ENCODE measurements at regions not wholly inside any gene's neighbourhood (a gene's known extent, or its start where the extent isn't known, plus 50 kb on each side); places are given as distances from the start of the nearest gene placed in this dataset.

DNA sequence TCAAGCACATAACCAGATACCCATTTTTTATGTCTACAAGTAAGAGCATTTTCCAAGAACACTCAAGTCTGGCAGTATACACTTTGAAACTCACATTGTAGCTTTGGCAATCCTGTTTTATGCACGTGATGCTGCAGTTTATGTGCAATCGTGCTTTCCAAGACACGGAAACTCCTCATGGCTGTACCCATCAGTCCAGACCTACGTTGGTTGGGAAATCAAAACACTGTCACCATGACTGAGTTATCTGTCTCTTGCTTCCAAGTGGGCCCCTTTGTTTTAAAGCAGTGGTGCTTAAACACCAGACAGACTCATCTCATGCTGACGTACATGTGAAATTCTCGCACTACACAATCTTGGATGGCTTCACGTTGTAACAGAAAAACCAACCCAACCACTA, 192.8 kb downstream of the LTN1 start:
- no peak for DNase-seq

DNA sequence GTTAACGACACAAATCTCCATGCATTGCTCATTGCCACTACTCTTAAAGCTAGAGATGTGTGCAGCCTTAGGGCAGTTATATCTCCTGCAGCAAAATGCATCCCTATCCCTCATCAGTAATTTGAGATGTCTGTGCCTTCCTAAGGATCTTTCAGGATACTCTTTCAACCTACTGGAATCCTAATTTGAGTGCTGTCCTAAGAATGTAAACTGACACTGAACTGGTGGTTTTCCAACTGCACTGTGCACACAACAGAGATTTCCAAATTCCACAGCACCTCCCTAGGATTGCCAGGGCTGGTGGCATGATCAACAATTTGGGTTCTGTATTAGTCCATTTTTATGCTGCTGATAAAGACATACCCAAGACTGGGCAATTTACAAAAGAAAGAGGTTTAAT, 193.9 kb downstream of the LTN1 start:
- no peak overlapping the region for H3K27ac Mint-ChIP-seq
- H3K4me1 Mint-ChIP-seq (ENCODE audit: low read depth), result no peaks in the 10 kb centered on the region
- no peaks in the 10 kb centered on the region for H3K27me3 Mint-ChIP-seq (ENCODE audit: low read depth)
- H3K36me3 Mint-ChIP-seq (ENCODE audit: low read depth), result peaks cover 4% of the 10 kb centered on the region
- no peak overlapping the region for H3K4me3 Mint-ChIP-seq
- intact Hi-C loops (cut with micrococcal nuclease), result no loop called here
- CTCF ChIA-PET, result no interaction called here
- no peaks in the 10 kb centered on the region for H3K9me3 Mint-ChIP-seq
- no peak for DNase-seq

More for the DNA sequence above, 192.8 kb downstream of the LTN1 start:
- Mint-ChIP-seq H3K27ac (no peak overlapping the region), H3K4me3 (no peak overlapping the region), H3K9me3 (no peaks in the 10 kb centered on the region), H3K4me1 (ENCODE audit: low read depth) (no peaks in the 10 kb centered on the region), H3K27me3 (ENCODE audit: low read depth) (no peaks in the 10 kb centered on the region), H3K36me3 (ENCODE audit: low read depth) (peaks cover 4% of the 10 kb centered on the region)
- intact Hi-C loops (cut with micrococcal nuclease), result no loop called here
- CTCF ChIA-PET, result interaction anchor here (1.4 kb wide), 1 partner anchor 54 kb away, joined by 3 read pairs; no protein-coding TSS in a partner anchor

DNA sequence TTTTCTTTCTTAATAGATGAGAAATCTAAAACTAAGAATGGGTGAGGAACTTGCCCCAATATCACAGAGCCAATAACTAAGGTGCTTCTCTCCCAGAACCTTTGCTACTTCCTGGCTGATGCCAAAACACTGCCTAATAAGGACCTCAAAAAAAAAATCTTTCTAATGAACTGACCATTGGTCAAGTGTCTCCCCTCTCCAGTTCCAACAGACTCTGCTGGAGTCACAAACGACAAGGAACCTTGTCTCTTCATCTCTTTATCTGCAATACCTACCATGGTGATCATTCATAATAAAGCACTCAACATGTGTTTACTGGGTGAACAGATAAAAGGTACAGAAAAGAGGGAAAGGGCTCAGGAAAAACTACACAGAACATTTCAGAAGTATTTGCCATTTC, 197.4 kb downstream of the LTN1 start:
- no peak overlapping the region for H3K4me3 Mint-ChIP-seq
- no peak overlapping the region for H3K27ac Mint-ChIP-seq
- CTCF ChIA-PET, result no interaction called here

DNA sequence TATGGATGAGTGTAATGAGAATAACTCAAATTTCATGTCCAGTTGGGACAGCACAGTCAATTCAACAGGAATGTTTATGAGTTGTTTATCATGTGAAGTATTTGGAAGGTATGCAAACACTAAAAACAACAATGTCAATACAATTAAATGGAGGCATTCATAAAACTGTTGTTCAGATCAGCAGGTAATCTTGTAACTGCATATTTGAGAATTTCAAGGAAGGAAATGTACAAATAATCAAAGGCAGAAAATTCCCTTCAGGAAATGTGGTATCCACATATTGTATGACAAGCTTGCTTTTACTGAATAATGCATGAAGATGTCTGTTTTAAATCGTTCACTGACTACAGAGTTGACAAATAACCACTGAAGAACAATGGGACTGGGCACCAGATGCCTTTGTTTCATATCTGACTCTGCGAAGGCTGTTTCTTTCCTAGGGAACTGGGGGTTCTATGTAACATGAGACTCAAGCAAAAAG, 198.3 kb downstream of the LTN1 start:
- Mint-ChIP-seq H3K4me3 (no peak overlapping the region), H3K9me3 (no peaks in the 10 kb centered on the region), H3K36me3 (ENCODE audit: low read depth) (peaks cover 2% of the 10 kb centered on the region), H3K27me3 (ENCODE audit: low read depth) (no peaks in the 10 kb centered on the region), H3K27ac (no peak overlapping the region), H3K4me1 (ENCODE audit: low read depth) (no peaks in the 10 kb centered on the region)
- no peak for DNase-seq
- CTCF ChIA-PET, result no interaction called here
- intact Hi-C loops (cut with micrococcal nuclease), result no loop called here

More for the DNA sequence above, 197.4 kb downstream of the LTN1 start:
- H3K9me3 Mint-ChIP-seq, result no peaks in the 10 kb centered on the region
- peaks cover 4% of the 10 kb centered on the region for H3K36me3 Mint-ChIP-seq (ENCODE audit: low read depth)
- no peaks in the 10 kb centered on the region for H3K27me3 Mint-ChIP-seq (ENCODE audit: low read depth)
- no peaks in the 10 kb centered on the region for H3K4me1 Mint-ChIP-seq (ENCODE audit: low read depth)
- no peak for DNase-seq
- intact Hi-C loops (cut with micrococcal nuclease), result no loop called here

DNA sequence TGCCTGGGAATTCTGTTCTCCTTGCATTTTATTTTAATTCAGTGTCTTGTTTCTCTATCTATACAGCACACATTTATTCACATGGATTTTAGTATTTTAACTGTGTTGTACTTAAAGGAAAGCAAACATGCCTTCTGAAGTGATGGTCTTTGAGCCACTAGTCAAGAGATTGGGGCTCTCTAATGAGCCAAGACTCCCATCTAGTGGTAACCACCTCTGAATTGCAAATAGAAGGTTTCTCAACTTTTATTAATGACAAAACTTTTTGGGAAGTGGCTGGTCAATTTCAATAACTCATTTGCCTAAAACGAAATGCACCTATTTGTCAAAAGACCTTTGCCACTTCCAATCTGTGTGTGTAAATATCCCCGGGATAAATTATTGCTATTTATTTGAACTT, 199.6 kb downstream of the LTN1 start:
- Mint-ChIP-seq H3K36me3 (ENCODE audit: low read depth) (no peaks in the 10 kb centered on the region), H3K4me3 (no peak overlapping the region), H3K27ac (no peak overlapping the region), H3K9me3 (no peaks in the 10 kb centered on the region), H3K4me1 (ENCODE audit: low read depth) (no peaks in the 10 kb centered on the region), H3K27me3 (ENCODE audit: low read depth) (no peaks in the 10 kb centered on the region)
- no peak for DNase-seq
- intact Hi-C loops (cut with micrococcal nuclease), result loop anchor here (2.0 kb wide), 1 partner anchor 48 kb away; no protein-coding TSS in a partner anchor
- CTCF ChIA-PET, result interaction anchor here (0.7 kb wide), 1 partner anchor 48 kb away, joined by 3 read pairs; no protein-coding TSS in a partner anchor

DNA sequence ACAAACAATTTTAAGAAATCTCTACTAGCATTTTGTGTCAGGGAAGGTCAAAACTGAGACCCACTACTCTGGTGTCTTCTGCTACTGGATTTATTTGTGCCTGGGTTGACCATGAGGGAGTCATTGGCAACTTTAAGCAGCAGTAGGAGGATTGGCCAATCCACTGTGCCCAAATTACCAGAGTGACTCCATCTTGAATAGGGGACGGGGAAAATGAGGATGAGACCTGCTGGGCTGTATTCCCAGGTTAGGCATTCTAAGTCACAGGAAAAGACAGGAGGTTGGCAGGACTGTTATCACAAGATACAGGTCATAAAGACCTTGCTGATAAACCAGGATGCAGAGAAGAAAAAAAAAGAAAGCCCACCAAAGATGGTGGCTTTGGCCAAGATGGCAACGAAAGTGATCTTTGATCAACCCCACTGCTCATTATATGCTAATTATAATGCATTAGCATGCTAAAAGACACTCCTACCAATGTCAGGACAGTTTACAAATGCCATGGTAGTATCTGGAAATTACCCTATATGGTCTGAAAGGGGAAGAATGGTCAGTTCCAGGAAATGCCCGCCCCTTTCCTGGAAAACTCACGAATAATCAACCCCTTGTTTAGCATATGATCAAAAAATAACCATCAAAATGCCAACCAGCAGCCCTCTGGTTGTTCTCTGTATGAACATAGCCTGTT, 200.9 kb downstream of the LTN1 start:
- no peak for DNase-seq
- no peaks in the 10 kb centered on the region for H3K4me1 Mint-ChIP-seq (ENCODE audit: low read depth)
- H3K36me3 Mint-ChIP-seq (ENCODE audit: low read depth), result no peaks in the 10 kb centered on the region
- CTCF ChIA-PET, result no interaction called here
- H3K27me3 Mint-ChIP-seq (ENCODE audit: low read depth), result no peaks in the 10 kb centered on the region
- no peak overlapping the region for H3K27ac Mint-ChIP-seq
- intact Hi-C loops (cut with micrococcal nuclease), result loop anchor here (2.0 kb wide), 1 partner anchor 47 kb away; no protein-coding TSS in a partner anchor
- no peaks in the 10 kb centered on the region for H3K9me3 Mint-ChIP-seq
- H3K4me3 Mint-ChIP-seq, result no peak overlapping the region

DNA sequence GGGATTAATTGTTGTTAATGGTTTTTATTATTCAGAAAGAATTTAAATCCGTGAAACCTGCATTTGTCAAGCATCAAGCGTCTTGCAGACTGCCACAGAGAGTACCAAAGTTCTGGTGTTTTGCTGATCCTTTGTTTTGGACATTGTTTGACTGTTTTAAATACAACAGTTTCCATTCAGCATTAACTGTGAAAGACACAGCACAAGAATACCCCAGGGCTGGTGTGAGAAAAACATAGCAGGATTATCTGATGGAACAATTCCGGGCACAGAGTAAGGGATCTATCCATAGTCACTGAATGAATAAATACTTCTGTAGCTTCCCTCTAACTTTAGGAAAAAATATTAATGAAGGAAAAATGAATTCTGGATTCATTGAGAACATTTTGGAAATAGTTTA, 202.3 kb downstream of the LTN1 start:
- H3K36me3 Mint-ChIP-seq (ENCODE audit: low read depth), result peaks cover 7% of the 10 kb centered on the region
- no peak overlapping the region for H3K27ac Mint-ChIP-seq
- CTCF ChIA-PET, result no interaction called here
- no peak overlapping the region for H3K4me3 Mint-ChIP-seq
- H3K9me3 Mint-ChIP-seq, result no peaks in the 10 kb centered on the region
- no peaks in the 10 kb centered on the region for H3K27me3 Mint-ChIP-seq (ENCODE audit: low read depth)
- no peaks in the 10 kb centered on the region for H3K4me1 Mint-ChIP-seq (ENCODE audit: low read depth)
- no peak for DNase-seq
- intact Hi-C loops (cut with micrococcal nuclease), result no loop called here

DNA sequence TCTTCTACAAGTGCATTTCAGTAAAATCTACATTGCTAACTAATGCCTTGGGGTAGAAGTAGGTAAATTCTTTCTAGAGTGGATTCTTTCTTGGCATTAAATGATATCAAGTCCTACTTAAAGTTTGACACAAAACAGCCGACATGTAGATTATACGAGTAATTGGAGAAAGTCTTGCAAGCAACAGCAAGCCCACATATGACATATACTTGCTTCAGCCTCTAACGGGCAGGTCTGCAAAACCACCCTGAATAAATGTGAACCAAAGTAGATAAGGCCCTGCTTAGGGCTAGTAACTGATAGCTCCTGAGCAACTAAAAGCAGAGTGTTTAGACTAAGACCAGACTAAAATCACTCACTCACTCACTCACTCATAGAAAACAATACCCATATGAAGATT, 203.2 kb downstream of the LTN1 start:
- no peak overlapping the region for H3K27ac Mint-ChIP-seq

DNA sequence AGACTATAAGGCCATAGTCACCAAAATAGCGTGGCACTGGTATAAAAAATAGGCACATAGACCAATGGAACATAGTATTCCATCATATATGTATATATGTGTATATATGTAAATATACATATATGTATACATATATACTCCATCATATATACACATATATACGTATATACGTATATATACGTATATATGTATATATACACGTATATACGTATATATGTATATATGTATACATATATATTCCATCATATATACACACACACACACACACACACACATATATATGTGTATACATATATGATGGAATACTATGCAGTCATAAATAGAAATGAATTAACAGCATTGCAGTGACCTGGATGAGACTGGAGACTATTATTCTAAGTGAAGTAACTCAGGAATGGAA, 204.6 kb downstream of the LTN1 start:
- no peaks in the 10 kb centered on the region for H3K27me3 Mint-ChIP-seq (ENCODE audit: low read depth)
- DNase-seq, result no peak
- CTCF ChIA-PET, result no interaction called here
- no peak overlapping the region for H3K27ac Mint-ChIP-seq
- H3K36me3 Mint-ChIP-seq (ENCODE audit: low read depth), result peaks cover 8% of the 10 kb centered on the region
- no peaks in the 10 kb centered on the region for H3K4me1 Mint-ChIP-seq (ENCODE audit: low read depth)
- intact Hi-C loops (cut with micrococcal nuclease), result no loop called here
- no peaks in the 10 kb centered on the region for H3K9me3 Mint-ChIP-seq
- no peak overlapping the region for H3K4me3 Mint-ChIP-seq

More for the DNA sequence above, 203.2 kb downstream of the LTN1 start:
- intact Hi-C loops (cut with micrococcal nuclease), result no loop called here
- Mint-ChIP-seq H3K4me1 (ENCODE audit: low read depth) (no peaks in the 10 kb centered on the region), H3K9me3 (no peaks in the 10 kb centered on the region), H3K27me3 (ENCODE audit: low read depth) (no peaks in the 10 kb centered on the region), H3K36me3 (ENCODE audit: low read depth) (peaks cover 8% of the 10 kb centered on the region), H3K4me3 (no peak overlapping the region)
- no peak for DNase-seq
- CTCF ChIA-PET, result no interaction called here

DNA sequence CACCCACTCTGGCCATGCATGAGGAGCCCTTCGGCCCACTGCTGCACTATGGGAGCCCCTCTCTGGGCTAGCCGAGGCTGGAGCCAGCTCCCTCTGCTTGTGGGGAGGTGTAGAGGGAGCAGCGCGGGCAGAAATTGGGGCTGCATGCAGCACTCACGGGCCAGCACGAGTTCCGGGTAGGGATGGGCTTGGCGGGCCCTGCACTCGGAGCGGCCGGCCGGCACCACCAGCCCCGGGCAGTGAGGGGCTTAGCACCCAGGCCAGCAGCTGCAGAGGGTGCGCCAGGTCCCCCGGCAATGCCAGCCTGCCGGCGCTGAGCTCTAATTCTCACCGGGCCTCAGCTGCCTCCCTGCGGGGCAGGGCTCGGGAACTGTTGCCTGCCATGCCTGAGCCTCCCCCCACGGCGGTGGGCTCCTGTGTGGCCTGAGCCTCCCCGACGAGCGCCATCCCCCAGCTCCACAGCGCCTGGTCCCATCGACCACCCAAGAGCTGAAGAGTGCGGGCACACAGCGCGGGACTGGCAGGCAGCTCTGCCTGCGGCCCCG, 209.0 kb downstream of the LTN1 start:
- CTCF ChIA-PET, result interaction anchor here (1.0 to 1.3 kb wide), 3 partner anchors 39 to 266 kb away, joined by 3 read pairs; no protein-coding TSS in a partner anchor
- DNase-seq, result no peak
- Mint-ChIP-seq H3K4me1 (ENCODE audit: low read depth) (no peaks in the 10 kb centered on the region), H3K9me3 (no peaks in the 10 kb centered on the region), H3K27me3 (ENCODE audit: low read depth) (no peaks in the 10 kb centered on the region), H3K4me3 (no peak overlapping the region), H3K27ac (no peak overlapping the region), H3K36me3 (ENCODE audit: low read depth) (peaks cover 8% of the 10 kb centered on the region)
- intact Hi-C loops (cut with micrococcal nuclease), result no loop called here

DNA sequence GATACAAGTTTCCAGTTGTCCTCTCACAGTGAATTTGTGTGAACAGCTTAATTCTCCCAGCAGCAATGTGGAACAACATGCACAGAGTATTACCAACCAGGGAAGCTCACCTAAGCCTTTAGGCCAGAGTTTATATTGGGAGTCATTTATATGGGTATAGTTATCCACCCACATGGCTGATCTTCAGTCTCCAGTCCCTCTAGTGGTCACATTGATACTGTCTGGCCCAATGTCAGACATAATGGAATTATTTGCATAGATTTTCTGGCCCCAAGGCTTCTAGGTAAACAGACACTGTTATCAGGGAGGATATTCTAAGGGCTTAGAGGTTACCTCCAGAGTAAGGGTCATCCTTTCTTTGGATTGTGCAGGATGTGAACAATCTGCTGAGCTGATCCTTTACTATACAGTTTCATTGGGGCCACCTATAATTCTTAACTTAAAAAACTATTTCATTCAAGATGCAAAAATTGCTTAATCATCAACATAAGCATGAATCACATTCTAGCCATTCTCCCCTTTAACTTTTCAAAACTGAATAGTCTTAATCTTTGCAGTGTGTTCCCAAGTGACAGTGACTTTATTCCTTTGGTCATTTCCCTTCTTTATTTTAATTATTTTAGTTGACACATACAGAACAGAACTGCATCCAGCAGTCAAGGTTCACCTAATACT, 210.9 kb downstream of the LTN1 start:
- CTCF ChIA-PET, result interaction anchor here (0.8 to 4.3 kb wide), 7 partner anchors 9 to 264 kb away, joined by 3 to 17 read pairs (median 4); no protein-coding TSS in a partner anchor
- no peaks in the 10 kb centered on the region for H3K9me3 Mint-ChIP-seq
- H3K27me3 Mint-ChIP-seq (ENCODE audit: low read depth), result no peaks in the 10 kb centered on the region
- H3K4me1 Mint-ChIP-seq (ENCODE audit: low read depth), result peaks cover 1% of the 10 kb centered on the region
- H3K27ac Mint-ChIP-seq, result no peak overlapping the region
- intact Hi-C loops (cut with micrococcal nuclease), result no loop called here
- peak; percentile 18 for DNase-seq
- no peak overlapping the region for H3K4me3 Mint-ChIP-seq
- peaks cover 8% of the 10 kb centered on the region for H3K36me3 Mint-ChIP-seq (ENCODE audit: low read depth)

DNA sequence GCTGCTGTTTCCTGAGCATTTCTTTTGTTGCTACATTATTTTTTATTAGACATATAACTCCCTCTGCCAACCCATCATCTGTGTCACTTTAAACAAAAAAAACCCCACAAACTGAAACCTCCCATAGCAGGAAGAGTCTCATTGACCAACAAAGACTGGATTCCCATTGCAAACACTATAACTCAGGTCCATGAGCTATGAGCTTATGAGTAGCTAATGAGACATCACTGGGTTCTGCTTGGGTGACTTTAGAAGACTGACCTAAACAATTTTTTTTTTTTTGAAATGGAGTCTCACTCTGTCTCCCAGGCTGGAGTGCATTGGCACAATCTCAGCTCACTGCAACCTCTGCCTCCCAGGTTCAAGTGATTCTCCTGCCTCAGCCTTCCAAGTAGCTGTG, 212.8 kb downstream of the LTN1 start:
- Mint-ChIP-seq H3K9me3 (no peaks in the 10 kb centered on the region), H3K27me3 (ENCODE audit: low read depth) (no peaks in the 10 kb centered on the region), H3K4me3 (no peak overlapping the region), H3K27ac (no peak overlapping the region), H3K36me3 (ENCODE audit: low read depth) (peaks cover 2% of the 10 kb centered on the region), H3K4me1 (ENCODE audit: low read depth) (peaks cover 18% of the 10 kb centered on the region)
- no peak for DNase-seq
- intact Hi-C loops (cut with micrococcal nuclease), result no loop called here
- CTCF ChIA-PET, result interaction anchor here (0.6 to 4.3 kb wide), 3 partner anchors 35 to 84 kb away, joined by 3 to 17 read pairs (median 3); no protein-coding TSS in a partner anchor

All from activated naive CD4-positive, alpha-beta T cell treated with anti-CD3 and anti-CD28 coated beads for 36 hours (primary cell).